ENCODE measurements at regions not wholly inside any gene's neighbourhood (a gene's known extent, or its start where the extent isn't known, plus 50 kb on each side); places are given as distances from the start of the nearest gene placed in this dataset.
"Not testable (repeated sequence)": the region's sequence is repeated elsewhere in the genome, so short reads cannot be mapped to it uniquely, and the experiment has no call there.

GRCh38 chr14:49959822-49960408 is 67.0 kb downstream of the ARF6 start:
- Histone ChIP-seq H3K9me3 (ENCODE audit: control insufficient read depth in 2 of 2, low read length in 2 of 2) (no peaks in the 10 kb centered on the region), H3K36me3 (ENCODE audit: control insufficient read depth in 2 of 2, insufficient read depth in 2 of 2, low read length in 2 of 2) (no peaks in the 10 kb centered on the region), H3K4me3 (ENCODE audit: low read length in 2 of 2) (no peak overlapping the region), H3K27me3 (ENCODE audit: control insufficient read depth in 2 of 2, insufficient read depth in 2 of 2, low read length in 2 of 2) (no peaks in the 10 kb centered on the region), H3K4me1 (ENCODE audit: control insufficient read depth in 2 of 2, insufficient read depth in 2 of 2, low read length in 2 of 2) (peaks cover 9 to 23% of the 10 kb centered on the region in 2 donors), H3K9ac (ENCODE audit: low read depth in 1 of 2, low read length in 2 of 2) (peak overlapping the region in 1 of 2 donors; percentile 38), H3K27ac (ENCODE audit: low read depth in 2 of 2, low read length in 2 of 2) (peak overlapping the region; percentile 41 to 60)

GRCh38 chr14:49960453-49960852 is 67.6 kb downstream of the ARF6 start:
- no peaks in the 10 kb centered on the region for H3K9me3 ChIP-seq (ENCODE audit: control insufficient read depth in 2 of 2, low read length in 2 of 2)
- no peaks in the 10 kb centered on the region for H3K36me3 ChIP-seq (ENCODE audit: control insufficient read depth in 2 of 2, insufficient read depth in 2 of 2, low read length in 2 of 2)
- no peak overlapping the region for H3K4me3 ChIP-seq (ENCODE audit: low read length in 2 of 2)
- H3K9ac ChIP-seq (ENCODE audit: low read depth in 1 of 2, low read length in 2 of 2), result peak overlapping the region in 1 of 2 donors; percentile 38
- peaks cover 10 to 23% of the 10 kb centered on the region in 2 donors for H3K4me1 ChIP-seq (ENCODE audit: control insufficient read depth in 2 of 2, insufficient read depth in 2 of 2, low read length in 2 of 2)
- H3K27me3 ChIP-seq (ENCODE audit: control insufficient read depth in 2 of 2, insufficient read depth in 2 of 2, low read length in 2 of 2), result no peaks in the 10 kb centered on the region
- H3K27ac ChIP-seq (ENCODE audit: low read depth in 2 of 2, low read length in 2 of 2), result peak overlapping the region in 1 of 2 donors; percentile 60

- Histone ChIP-seq H3K9ac (ENCODE audit: low read depth in 1 of 2, low read length in 2 of 2) (no peak overlapping the region), H3K27ac (ENCODE audit: low read depth in 2 of 2, low read length in 2 of 2) (peak overlapping the region; percentile 45 to 67), H3K9me3 (ENCODE audit: control insufficient read depth in 2 of 2, low read length in 2 of 2) (no peaks in the 10 kb centered on the region), H3K36me3 (ENCODE audit: control insufficient read depth in 2 of 2, insufficient read depth in 2 of 2, low read length in 2 of 2) (no peaks in the 10 kb centered on the region), H3K4me3 (ENCODE audit: low read length in 2 of 2) (no peak overlapping the region), H3K4me1 (ENCODE audit: control insufficient read depth in 2 of 2, insufficient read depth in 2 of 2, low read length in 2 of 2) (peaks cover 16 to 32% of the 10 kb centered on the region in 2 donors), H3K27me3 (ENCODE audit: control insufficient read depth in 2 of 2, insufficient read depth in 2 of 2, low read length in 2 of 2) (no peaks in the 10 kb centered on the region)
These were observed 68.7 kb downstream of the ARF6 start for GRCh38 chr14:49961270-49962222.

- Histone ChIP-seq H3K27me3 (ENCODE audit: control insufficient read depth in 2 of 2, insufficient read depth in 2 of 2, low read length in 2 of 2) (no peaks in the 10 kb centered on the region), H3K36me3 (ENCODE audit: control insufficient read depth in 2 of 2, insufficient read depth in 2 of 2, low read length in 2 of 2) (no peaks in the 10 kb centered on the region), H3K27ac (ENCODE audit: low read depth in 2 of 2, low read length in 2 of 2) (peak overlapping the region; percentile 45 to 67), H3K4me1 (ENCODE audit: control insufficient read depth in 2 of 2, insufficient read depth in 2 of 2, low read length in 2 of 2) (peaks cover 22 to 33% of the 10 kb centered on the region in 2 donors), H3K4me3 (ENCODE audit: low read length in 2 of 2) (no peak overlapping the region), H3K9ac (ENCODE audit: low read depth in 1 of 2, low read length in 2 of 2) (no peak overlapping the region), H3K9me3 (ENCODE audit: control insufficient read depth in 2 of 2, low read length in 2 of 2) (no peaks in the 10 kb centered on the region)
These were observed 69.7 kb downstream of the ARF6 start for GRCh38 chr14:49962621-49963020.

GRCh38 chr14:49965068-49965651 is 72.3 kb downstream of the ARF6 start:
- not testable (repeated sequence) for H3K9me3 ChIP-seq (ENCODE audit: control insufficient read depth in 2 of 2, low read length in 2 of 2); H3K27me3 ChIP-seq (ENCODE audit: control insufficient read depth in 2 of 2, insufficient read depth in 2 of 2, low read length in 2 of 2); H3K36me3 ChIP-seq (ENCODE audit: control insufficient read depth in 2 of 2, insufficient read depth in 2 of 2, low read length in 2 of 2); H3K9ac ChIP-seq (ENCODE audit: low read depth in 1 of 2, low read length in 2 of 2); H3K4me3 ChIP-seq (ENCODE audit: low read length in 2 of 2)
- Histone ChIP-seq H3K27ac (ENCODE audit: low read depth in 2 of 2, low read length in 2 of 2) (peak overlapping the region; percentile 91 to 95), H3K4me1 (ENCODE audit: control insufficient read depth in 2 of 2, insufficient read depth in 2 of 2, low read length in 2 of 2) (peaks cover 21 to 28% of the 10 kb centered on the region in 2 donors)

- Histone ChIP-seq H3K9ac (ENCODE audit: low read depth in 1 of 2, low read length in 2 of 2) (peak overlapping the region; percentile 63 to 64), H3K36me3 (ENCODE audit: control insufficient read depth in 2 of 2, insufficient read depth in 2 of 2, low read length in 2 of 2) (no peaks in the 10 kb centered on the region), H3K4me3 (ENCODE audit: low read length in 2 of 2) (peak overlapping the region; percentile 27 to 44), H3K9me3 (ENCODE audit: control insufficient read depth in 2 of 2, low read length in 2 of 2) (no peaks in the 10 kb centered on the region), H3K4me1 (ENCODE audit: control insufficient read depth in 2 of 2, insufficient read depth in 2 of 2, low read length in 2 of 2) (peaks cover 30 to 37% of the 10 kb centered on the region in 2 donors), H3K27me3 (ENCODE audit: control insufficient read depth in 2 of 2, insufficient read depth in 2 of 2, low read length in 2 of 2) (no peaks in the 10 kb centered on the region), H3K27ac (ENCODE audit: low read depth in 2 of 2, low read length in 2 of 2) (peak overlapping the region; percentile 91 to 95)
These were observed 73.5 kb downstream of the ARF6 start for GRCh38 chr14:49966304-49966809.

- H3K9me3 ChIP-seq (ENCODE audit: control insufficient read depth in 2 of 2, low read length in 2 of 2), result no peaks in the 10 kb centered on the region
- H3K4me1 ChIP-seq (ENCODE audit: control insufficient read depth in 2 of 2, insufficient read depth in 2 of 2, low read length in 2 of 2), result peaks cover 36 to 40% of the 10 kb centered on the region in 2 donors
- peak overlapping the region in 1 of 2 donors; percentile 44 for H3K4me3 ChIP-seq (ENCODE audit: low read length in 2 of 2)
- no peaks in the 10 kb centered on the region for H3K27me3 ChIP-seq (ENCODE audit: control insufficient read depth in 2 of 2, insufficient read depth in 2 of 2, low read length in 2 of 2)
- H3K36me3 ChIP-seq (ENCODE audit: control insufficient read depth in 2 of 2, insufficient read depth in 2 of 2, low read length in 2 of 2), result no peaks in the 10 kb centered on the region
- peak overlapping the region; percentile 91 to 95 for H3K27ac ChIP-seq (ENCODE audit: low read depth in 2 of 2, low read length in 2 of 2)
- peak overlapping the region in 1 of 2 donors; percentile 63 for H3K9ac ChIP-seq (ENCODE audit: low read depth in 1 of 2, low read length in 2 of 2)
These were observed 74.2 kb downstream of the ARF6 start for GRCh38 chr14:49966971-49967630.

GRCh38 chr14:49969961-49970360 is 77.1 kb downstream of the ARF6 start:
- H3K9ac ChIP-seq (ENCODE audit: low read depth in 1 of 2, low read length in 2 of 2), result peak overlapping the region; percentile 36 to 65
- no peaks in the 10 kb centered on the region for H3K9me3 ChIP-seq (ENCODE audit: control insufficient read depth in 2 of 2, low read length in 2 of 2)
- no peaks in the 10 kb centered on the region for H3K27me3 ChIP-seq (ENCODE audit: control insufficient read depth in 2 of 2, insufficient read depth in 2 of 2, low read length in 2 of 2)
- H3K27ac ChIP-seq (ENCODE audit: low read depth in 2 of 2, low read length in 2 of 2), result peak overlapping the region; percentile 95 to 97
- no peaks in the 10 kb centered on the region for H3K36me3 ChIP-seq (ENCODE audit: control insufficient read depth in 2 of 2, insufficient read depth in 2 of 2, low read length in 2 of 2)
- H3K4me3 ChIP-seq (ENCODE audit: low read length in 2 of 2), result no peak overlapping the region
- H3K4me1 ChIP-seq (ENCODE audit: control insufficient read depth in 2 of 2, insufficient read depth in 2 of 2, low read length in 2 of 2), result peaks cover 51% of the 10 kb centered on the region in 2 donors

- Histone ChIP-seq H3K9ac (ENCODE audit: low read depth in 1 of 2, low read length in 2 of 2) (peak overlapping the region; percentile 29 to 65), H3K4me1 (ENCODE audit: control insufficient read depth in 2 of 2, insufficient read depth in 2 of 2, low read length in 2 of 2) (peaks cover 55 to 57% of the 10 kb centered on the region in 2 donors), H3K36me3 (ENCODE audit: control insufficient read depth in 2 of 2, insufficient read depth in 2 of 2, low read length in 2 of 2) (no peaks in the 10 kb centered on the region), H3K4me3 (ENCODE audit: low read length in 2 of 2) (peak overlapping the region; percentile 36 to 62), H3K27ac (ENCODE audit: low read depth in 2 of 2, low read length in 2 of 2) (peak overlapping the region; percentile 95 to 97), H3K27me3 (ENCODE audit: control insufficient read depth in 2 of 2, insufficient read depth in 2 of 2, low read length in 2 of 2) (no peaks in the 10 kb centered on the region), H3K9me3 (ENCODE audit: control insufficient read depth in 2 of 2, low read length in 2 of 2) (no peaks in the 10 kb centered on the region)
These were observed 77.7 kb downstream of the ARF6 start for GRCh38 chr14:49970474-49971147.

Data from mucosa of rectum (tissue), 2 donors.